ENCODE measurements at regions not wholly inside any gene's neighbourhood (a gene's known extent, or its start where the extent isn't known, plus 50 kb on each side); places are given as distances from the start of the nearest gene placed in this dataset.

- TF ChIP-seq CTCF (conservative IDR thresholded peaks at IDR 0.05; ENCODE audit: low read depth in 2 of 2) (no peak), POLR2AphosphoS5 (IDR thresholded peaks at IDR 0.05; ENCODE audit: low read depth) (no peak), STAT1 (IDR thresholded peaks at IDR 0.05; ENCODE audit: unreplicated experiment) (no peak), EZH2phosphoT487 (IDR thresholded peaks at IDR 0.05; ENCODE audit: unreplicated experiment) (no peak), ZNF462 (CRISPR knock-in tag; IDR thresholded peaks at IDR 0.05) (no peak), REST (IDR thresholded peaks at IDR 0.05; ENCODE audit: unreplicated experiment) (no peak), EZH2 (IDR thresholded peaks at IDR 0.05; ENCODE audit: low read depth, unreplicated experiment) (no peak), JUNB (IDR thresholded peaks at IDR 0.05; ENCODE audit: unreplicated experiment) (no peak), NANOG (IDR thresholded peaks at IDR 0.05; ENCODE audit: borderline replicate concordance) (no peak), ZNF114 (CRISPR knock-in tag; IDR thresholded peaks at IDR 0.05) (no peak), CREB1 (CRISPR knock-in tag; IDR thresholded peaks at IDR 0.05; ENCODE audit: low read depth) (no peak)
Observed at GRCh38 chr9:1927546-1927945, 87.6 kb upstream of the SMARCA2 start.

Measured in GM23338 (cell line).